ENCODE measurements at regions not wholly inside any gene's neighbourhood (a gene's known extent, or its start where the extent isn't known, plus 50 kb on each side); places are given as distances from the start of the nearest gene placed in this dataset.

- H3K4me3 ChIP-seq (ENCODE audit: low read depth, low read length) = no peak overlapping the region
- no peak for DNase-seq (ENCODE audit: low read depth)
- H3K27me3 ChIP-seq (ENCODE audit: control insufficient read depth, insufficient read depth, low read length) = no peaks in the 10 kb centered on the region
- H3K36me3 ChIP-seq (ENCODE audit: control insufficient read depth, insufficient read depth, low read length) = no peaks in the 10 kb centered on the region
- TF ChIP-seq, protein P1, sequence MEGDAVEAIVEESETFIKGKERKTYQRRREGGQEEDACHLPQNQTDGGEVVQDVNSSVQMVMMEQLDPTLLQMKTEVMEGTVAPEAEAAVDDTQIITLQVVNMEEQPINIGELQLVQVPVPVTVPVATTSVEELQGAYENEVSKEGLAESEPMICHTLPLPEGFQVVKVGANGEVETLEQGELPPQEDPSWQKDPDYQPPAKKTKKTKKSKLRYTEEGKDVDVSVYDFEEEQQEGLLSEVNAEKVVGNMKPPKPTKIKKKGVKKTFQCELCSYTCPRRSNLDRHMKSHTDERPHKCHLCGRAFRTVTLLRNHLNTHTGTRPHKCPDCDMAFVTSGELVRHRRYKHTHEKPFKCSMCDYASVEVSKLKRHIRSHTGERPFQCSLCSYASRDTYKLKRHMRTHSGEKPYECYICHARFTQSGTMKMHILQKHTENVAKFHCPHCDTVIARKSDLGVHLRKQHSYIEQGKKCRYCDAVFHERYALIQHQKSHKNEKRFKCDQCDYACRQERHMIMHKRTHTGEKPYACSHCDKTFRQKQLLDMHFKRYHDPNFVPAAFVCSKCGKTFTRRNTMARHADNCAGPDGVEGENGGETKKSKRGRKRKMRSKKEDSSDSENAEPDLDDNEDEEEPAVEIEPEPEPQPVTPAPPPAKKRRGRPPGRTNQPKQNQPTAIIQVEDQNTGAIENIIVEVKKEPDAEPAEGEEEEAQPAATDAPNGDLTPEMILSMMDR (IDR thresholded peaks at IDR 0.05; ENCODE audit: insufficient read depth, low read length, poor library complexity, severe bottlenecking) = no peak
These were observed 1095.9 kb upstream of the SORCS1 start for GRCh38 chr10:108260383-108260906.

DNA sequence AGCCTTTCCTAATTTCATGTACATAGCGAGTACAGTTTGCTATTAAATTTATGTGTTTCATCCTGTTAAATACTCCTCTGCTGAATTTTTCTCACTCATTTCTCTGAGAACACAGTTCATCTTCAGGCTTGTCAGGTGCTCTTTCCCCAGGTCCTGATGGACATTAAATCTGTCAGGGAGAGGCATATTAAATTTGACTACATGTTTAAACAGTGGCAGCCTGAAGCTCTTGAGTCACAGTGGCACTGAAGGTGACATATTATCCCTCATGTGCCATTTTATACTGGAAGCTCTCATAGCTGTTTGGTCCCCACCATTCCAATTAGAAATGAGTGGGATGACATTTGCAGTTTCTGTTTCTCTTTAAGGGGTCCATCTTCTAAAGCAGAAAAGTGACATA is 1089.6 kb upstream of the SORCS1 start:
- no peak for DNase-seq (ENCODE audit: low read depth)
- no peak overlapping the region for H3K4me3 ChIP-seq (ENCODE audit: low read depth, low read length)
- no peaks in the 10 kb centered on the region for H3K36me3 ChIP-seq (ENCODE audit: control insufficient read depth, insufficient read depth, low read length)
- H3K27me3 ChIP-seq (ENCODE audit: control insufficient read depth, insufficient read depth, low read length) = no peaks in the 10 kb centered on the region
- TF ChIP-seq, protein P1 (IDR thresholded peaks at IDR 0.05; ENCODE audit: insufficient read depth, low read length, poor library complexity, severe bottlenecking) = no peak

- Histone ChIP-seq H3K27me3 (ENCODE audit: control insufficient read depth, insufficient read depth, low read length) (no peaks in the 10 kb centered on the region), H3K4me3 (ENCODE audit: low read depth, low read length) (no peak overlapping the region), H3K36me3 (ENCODE audit: control insufficient read depth, insufficient read depth, low read length) (no peaks in the 10 kb centered on the region)
- no peak for DNase-seq (ENCODE audit: low read depth)
- TF ChIP-seq, protein P1 (IDR thresholded peaks at IDR 0.05; ENCODE audit: insufficient read depth, low read length, poor library complexity, severe bottlenecking) = no peak
These were observed 1088.3 kb upstream of the SORCS1 start for GRCh38 chr10:108252771-108253170.

DNA sequence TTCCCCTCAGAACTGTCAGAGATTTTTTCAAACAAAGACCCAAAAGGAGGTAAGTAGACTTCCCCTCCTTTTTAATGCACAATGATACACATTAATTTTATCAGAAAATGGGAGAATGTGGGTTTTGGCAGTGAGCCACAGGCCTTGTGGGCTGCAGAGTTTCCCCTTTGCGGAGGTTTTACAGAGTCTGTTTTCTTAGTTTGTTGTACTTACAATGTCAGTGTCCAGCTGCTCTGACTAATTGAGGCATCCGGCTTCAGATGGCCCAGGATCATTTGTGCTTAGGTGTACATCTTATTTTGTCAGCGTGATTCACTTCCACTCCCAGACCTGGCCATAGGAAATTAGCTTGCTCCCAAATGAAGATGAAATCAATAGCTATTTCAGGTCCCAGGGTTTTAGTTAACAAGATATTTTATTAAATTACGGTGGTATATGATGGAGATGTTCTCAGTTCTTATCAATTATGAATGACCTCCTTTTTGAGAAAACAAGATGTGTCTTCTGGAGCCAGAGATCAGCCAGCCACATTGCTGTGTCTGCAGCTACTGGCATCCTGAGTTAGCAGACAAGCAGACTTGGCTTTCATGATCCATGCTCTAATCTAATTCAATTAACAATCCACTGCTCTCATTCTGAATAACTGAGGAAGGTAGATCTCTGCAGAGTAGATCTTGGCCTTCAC is 1086.6 kb upstream of the SORCS1 start:
- TF ChIP-seq, protein P1 (IDR thresholded peaks at IDR 0.05; ENCODE audit: insufficient read depth, low read length, poor library complexity, severe bottlenecking) = no peak
- DNase-seq (ENCODE audit: low read depth) = peak; percentile 10

DNA sequence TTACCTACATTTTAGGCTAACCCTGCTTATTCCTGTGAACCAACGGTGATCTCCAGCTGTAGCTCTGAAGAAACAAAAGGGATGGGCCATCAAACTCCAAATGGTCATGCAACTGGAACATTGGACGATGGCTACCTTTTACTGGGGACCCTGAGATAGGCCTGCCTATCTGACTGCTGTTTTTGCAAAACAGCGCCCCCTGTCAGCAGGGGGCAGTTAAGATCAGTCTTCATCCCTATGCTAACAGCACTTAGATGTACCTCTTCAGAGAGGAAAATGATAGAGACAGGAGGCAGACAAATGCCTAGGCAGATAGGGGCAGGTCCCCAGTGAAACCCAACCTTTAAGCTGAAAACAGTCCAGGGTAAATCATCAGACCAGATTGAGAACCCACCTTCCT is 1085.4 kb upstream of the SORCS1 start:
- H3K27me3 ChIP-seq (ENCODE audit: control insufficient read depth, insufficient read depth, low read length) = no peaks in the 10 kb centered on the region
- TF ChIP-seq, protein P1 (IDR thresholded peaks at IDR 0.05; ENCODE audit: insufficient read depth, low read length, poor library complexity, severe bottlenecking) = no peak

More for the DNA sequence above, 1086.6 kb upstream of the SORCS1 start:
- Histone ChIP-seq H3K4me3 (ENCODE audit: low read depth, low read length) (no peak overlapping the region), H3K27me3 (ENCODE audit: control insufficient read depth, insufficient read depth, low read length) (no peaks in the 10 kb centered on the region), H3K36me3 (ENCODE audit: control insufficient read depth, insufficient read depth, low read length) (no peaks in the 10 kb centered on the region)

More for the DNA sequence above, 1085.4 kb upstream of the SORCS1 start:
- no peaks in the 10 kb centered on the region for H3K36me3 ChIP-seq (ENCODE audit: control insufficient read depth, insufficient read depth, low read length)
- H3K4me3 ChIP-seq (ENCODE audit: low read depth, low read length) = no peak overlapping the region
- DNase-seq (ENCODE audit: low read depth) = no peak
